Left lung (tissue), 4 donors: ENCODE measurements at regions not wholly inside any gene's neighbourhood (a gene's known extent, or its start where the extent isn't known, plus 50 kb on each side); places are given as distances from the start of the nearest gene placed in this dataset.

Experiments
- ATAC-seq: fragments of 200-7000 bp; cut with Tn5 transposase; one replicate; pipeline ENCODE4 v1.9.1; 2020; ENCODE audit warnings: moderate library complexity
- DNase-seq, 4 donors: peaks; one replicate each; pipeline ENCODE4 v3.0.0-alpha.2; 2013 to 2020
- H3K27ac ChIP-seq, 2 donors: fragments of 200-600 bp; sonication (generic) in 1 of 2; one replicate each; pipeline versions ENCODE4 v1.5.0 to v1.8.0; 2020 to 2021
- H3K27me3 ChIP-seq, 2 donors: fragments of 200-600 bp; sonication (generic) in 1 of 2; one replicate each; pipeline versions ENCODE4 v1.5.0 to v1.8.0; 2020 to 2021
- H3K36me3 ChIP-seq, 2 donors: fragments of 200-600 bp; sonication (generic) in 1 of 2; one replicate each; pipeline versions ENCODE4 v1.5.0 to v1.8.0; 2020 to 2021
- H3K4me1 ChIP-seq, 2 donors: fragments of 200-600 bp; one replicate each; pipeline ENCODE4 v1.8.0; 2021
- H3K4me3 ChIP-seq, 2 donors: fragments of 200-600 bp; sonication (generic) in 1 of 2; one replicate each; pipeline versions ENCODE4 v1.5.0 to v1.8.0; 2020 to 2021; ENCODE audit warnings: mild to moderate bottlenecking in 1 of 2
- H3K9me3 ChIP-seq, 2 donors: fragments of 200-600 bp; sonication (generic) in 1 of 2; one replicate each; pipeline versions ENCODE4 v1.5.0 to v1.8.0; 2020 to 2021
- CTCF ChIP-seq, 2 donors: fragments of 200-600 bp; sonication (generic) in 1 of 2; IDR thresholded peaks; one replicate each; pipeline versions ENCODE4 v1.5.0 to v1.8.0; 2021; ENCODE audit warnings: antibody characterized with exemption in 2 of 2
- intact Hi-C, 2 donors: fragments of 100-400 bp; cut with DNase I; formaldehyde crosslinking; loops; one replicate each; pipeline versions ENCODE4 v1.11.2 to v1.14.2; 2022
- donor health status: DM: no; HTN: yes; CAD: no.
- donor health status: DM: no; HTN: no; CAD: no.

- DNase-seq (no peak), ATAC-seq (no peak)
- H3K36me3 ChIP-seq = no peaks in the 10 kb centered on the region
- no peak for TF ChIP-seq CTCF (IDR thresholded peaks at IDR 0.05)
- no peaks in the 10 kb centered on the region for H3K4me1 ChIP-seq
- no peak overlapping the region for H3K27ac ChIP-seq
- H3K27me3 ChIP-seq = no peaks in the 10 kb centered on the region
- intact Hi-C loops = no loop called here
- no peak overlapping the region for H3K4me3 ChIP-seq
- no peaks in the 10 kb centered on the region for H3K9me3 ChIP-seq
These were observed 238.1 kb downstream of the REEP3 start for GRCh38 chr10:63759335-63759734.

- DNase-seq (no peak), ATAC-seq (no peak)
- Histone ChIP-seq H3K27ac (no peak overlapping the region), H3K4me1 (no peaks in the 10 kb centered on the region), H3K27me3 (no peaks in the 10 kb centered on the region), H3K4me3 (no peak overlapping the region), H3K9me3 (no peaks in the 10 kb centered on the region), H3K36me3 (no peaks in the 10 kb centered on the region)
- intact Hi-C loops = no loop called here
- no peak for TF ChIP-seq CTCF (IDR thresholded peaks at IDR 0.05)
These were observed 239.0 kb downstream of the REEP3 start for GRCh38 chr10:63760034-63760707.

- Histone ChIP-seq H3K36me3 (no peaks in the 10 kb centered on the region), H3K27ac (no peak overlapping the region), H3K4me1 (no peaks in the 10 kb centered on the region), H3K27me3 (no peaks in the 10 kb centered on the region), H3K4me3 (no peak overlapping the region), H3K9me3 (no peaks in the 10 kb centered on the region)
- intact Hi-C loops = no loop called here
- ATAC-seq (no peak), DNase-seq (no peak)
- no peak for TF ChIP-seq CTCF (IDR thresholded peaks at IDR 0.05)
These were observed 239.5 kb downstream of the REEP3 start for GRCh38 chr10:63760708-63761047.

GRCh38 chr10:63761243-63761642 lies 240.0 kb downstream of the REEP3 start:
- no peaks in the 10 kb centered on the region for H3K9me3 ChIP-seq
- TF ChIP-seq CTCF (IDR thresholded peaks at IDR 0.05) = no peak
- no peaks in the 10 kb centered on the region for H3K36me3 ChIP-seq
- H3K4me3 ChIP-seq = no peak overlapping the region
- no peak overlapping the region for H3K27ac ChIP-seq
- H3K27me3 ChIP-seq = no peaks in the 10 kb centered on the region
- H3K4me1 ChIP-seq = no peaks in the 10 kb centered on the region
- intact Hi-C loops = no loop called here
- ATAC-seq (no peak), DNase-seq (no peak)

- Histone ChIP-seq H3K27ac (no peak overlapping the region), H3K27me3 (no peaks in the 10 kb centered on the region), H3K9me3 (no peaks in the 10 kb centered on the region), H3K4me3 (no peak overlapping the region), H3K4me1 (no peaks in the 10 kb centered on the region), H3K36me3 (no peaks in the 10 kb centered on the region)
- no peak for TF ChIP-seq CTCF (IDR thresholded peaks at IDR 0.05)
- DNase-seq = no peak
- ATAC-seq = no peak
- intact Hi-C loops = no loop called here
These were observed 242.5 kb downstream of the REEP3 start for GRCh38 chr10:63763744-63764143.
